Keratinocyte (primary cell): ENCODE measurements at regions not wholly inside any gene's neighbourhood (a gene's known extent, or its start where the extent isn't known, plus 50 kb on each side); places are given as distances from the start of the nearest gene placed in this dataset.

Source experiments
- DNase-seq: peaks from one replicate; pipeline ENCODE4 v3.0.0-alpha.2; 2011; ENCODE audit warnings: low read depth, missing footprints, low spot score
- FAIRE-seq: peaks from 2 replicates; lab custom pipeline; 2011; peaks lifted over from hg19 to GRCh38; lab: Jason Lieb, UNC
- H2AFZ ChIP-seq: 2 replicates; pipeline ENCODE4 v1.6.0; 2012; ENCODE audit warnings: low read length, control low read depth, inconsistent platforms; ENCODE audit not compliant: control insufficient read depth
- H3K27ac ChIP-seq: 2 replicates; pipeline ENCODE4 v1.5.1; 2011; ENCODE audit warnings: low read length; ENCODE audit not compliant: control insufficient read depth, insufficient read depth
- H3K27me3 ChIP-seq: 3 replicates; pipeline ENCODE4 v1.6.0; 2011; ENCODE audit warnings: low read length; ENCODE audit not compliant: control insufficient read depth, insufficient read depth; ENCODE audit errors: extremely low read depth
- H3K36me3 ChIP-seq, 2 experiments: 2 replicates in 1 of 2; 3 replicates in 1 of 2; pipeline ENCODE4 v1.5.1; 2011; ENCODE audit warnings: low read length in 2 of 2, mild to moderate bottlenecking in 1 of 2; ENCODE audit not compliant: control insufficient read depth in 2 of 2, insufficient read depth in 2 of 2; ENCODE audit errors: extremely low read depth in 1 of 2
- H3K4me1 ChIP-seq: 3 replicates; pipeline ENCODE4 v1.5.1; 2011; ENCODE audit warnings: low read length; ENCODE audit not compliant: control insufficient read depth, insufficient read depth; ENCODE audit errors: extremely low read depth
- H3K4me2 ChIP-seq: 3 replicates; pipeline ENCODE4 v1.6.0; 2011; ENCODE audit warnings: low read depth, low read length; ENCODE audit not compliant: control insufficient read depth, insufficient read depth; ENCODE audit errors: extremely low read depth
- H3K4me3 ChIP-seq, 3 experiments: fragments of 200-600 bp in 1 of 3; sonication (generic) in 1 of 3; 2 replicates in 2 of 3; 3 replicates in 1 of 3; pipeline ENCODE4 v1.5.1; 2011 to 2016; ENCODE audit warnings: low read length in 3 of 3, mild to moderate bottlenecking in 3 of 3, control low read depth in 2 of 3, inconsistent platforms in 1 of 3, low read depth in 1 of 3, mixed read lengths in 1 of 3, mixed run types in 1 of 3, moderate library complexity in 1 of 3; ENCODE audit not compliant: control insufficient read depth in 2 of 3, insufficient read depth in 2 of 3; ENCODE audit errors: extremely low read depth in 1 of 3
- H3K79me2 ChIP-seq: 2 replicates; pipeline ENCODE4 v1.6.0; 2012; ENCODE audit warnings: low read length; ENCODE audit not compliant: control insufficient read depth, insufficient read depth
- H3K9ac ChIP-seq: 3 replicates; pipeline ENCODE4 v1.6.0; 2011; ENCODE audit warnings: low read length; ENCODE audit not compliant: control insufficient read depth, insufficient read depth; ENCODE audit errors: extremely low read depth
- H3K9me1 ChIP-seq: 3 replicates; pipeline ENCODE4 v1.6.0; 2011; ENCODE audit warnings: low read length; ENCODE audit not compliant: control insufficient read depth, insufficient read depth; ENCODE audit errors: extremely low read depth
- H3K9me3 ChIP-seq: 2 replicates; pipeline ENCODE4 v1.5.1; 2012; ENCODE audit warnings: low read depth, low read length; ENCODE audit not compliant: control insufficient read depth
- H4K20me1 ChIP-seq: 3 replicates; pipeline ENCODE4 v1.6.0; 2011; ENCODE audit warnings: low read length; ENCODE audit not compliant: control insufficient read depth, insufficient read depth; ENCODE audit errors: extremely low read depth
- CTCF ChIP-seq, 3 experiments: IDR thresholded peaks in 1 of 3; conservative IDR thresholded peaks in 1 of 3; optimal IDR thresholded peaks in 1 of 3; 2 replicates in 2 of 3; 3 replicates in 1 of 3; pipeline versions ENCODE3 to v1.5.1; 2011; ENCODE audit warnings: low read length in 3 of 3, mild to moderate bottlenecking in 3 of 3, moderate library complexity in 2 of 3, control low read depth in 1 of 3, inconsistent platforms in 1 of 3; ENCODE audit not compliant: insufficient read depth in 2 of 3; ENCODE audit errors: extremely low read depth in 1 of 3
- EZH2 ChIP-seq: IDR thresholded peaks from one replicate; pipeline ENCODE4 v1.6.1; 2012; ENCODE audit warnings: inconsistent platforms, mild to moderate bottlenecking, low read length, moderate library complexity
- dilution Hi-C: fragments of 300-500 bp; cut with MboI; formaldehyde crosslinking; loops from one replicate; pipeline ENCODE4 v1.7.0; 2020; ENCODE audit warnings: low sequenced_read_pairs; ENCODE audit not compliant: extremely low pct_ligation_motif_present

- DNase-seq = no peak
- H3K9me1 ChIP-seq = no peaks in the 10 kb centered on the region
- TF ChIP-seq CTCF (optimal IDR thresholded peaks at IDR 0.05 in 1 of 3, IDR thresholded peaks at IDR 0.05 in 1 of 3, conservative IDR thresholded peaks at IDR 0.05 in 1 of 3; ENCODE audit: extremely low read depth in 1 of 3, insufficient read depth in 2 of 3, low read length in 3 of 3) (no peak), EZH2 (no peak)
- H3K79me2 ChIP-seq = no peaks in the 10 kb centered on the region
- H3K4me2 ChIP-seq = no peak overlapping the region
- H3K36me3 ChIP-seq = no peaks in the 10 kb centered on the region
- H3K4me3 ChIP-seq = no peak overlapping the region
- FAIRE-seq = no peak
- H3K9me3 ChIP-seq = no peaks in the 10 kb centered on the region
- no peak overlapping the region for H2AFZ ChIP-seq
- no peak overlapping the region for H3K9ac ChIP-seq
- H3K4me1 ChIP-seq = peaks cover 7% of the 10 kb centered on the region
- H4K20me1 ChIP-seq = no peaks in the 10 kb centered on the region
- dilution Hi-C loops = no loop called here
- peaks cover 2% of the 10 kb centered on the region for H3K27me3 ChIP-seq
- H3K27ac ChIP-seq = no peak overlapping the region
Observed at GRCh38 chr5:141785711-141786110, 92.5 kb downstream of the PCDH1 start.

GRCh38 chr5:141785135-141785534 lies 93.1 kb downstream of the PCDH1 start:
- no peak overlapping the region for H3K27ac ChIP-seq
- peaks cover 2% of the 10 kb centered on the region for H3K27me3 ChIP-seq
- no peaks in the 10 kb centered on the region for H4K20me1 ChIP-seq
- H3K4me1 ChIP-seq = peaks cover 7% of the 10 kb centered on the region
- H3K9ac ChIP-seq = no peak overlapping the region
- TF ChIP-seq EZH2 = no peak
- TF ChIP-seq CTCF (optimal IDR thresholded peaks at IDR 0.05 in 1 of 3, IDR thresholded peaks at IDR 0.05 in 1 of 3, conservative IDR thresholded peaks at IDR 0.05 in 1 of 3; ENCODE audit: extremely low read depth in 1 of 3, insufficient read depth in 2 of 3, low read length in 3 of 3) = no peak
- no peaks in the 10 kb centered on the region for H3K9me1 ChIP-seq
- no peaks in the 10 kb centered on the region for H3K9me3 ChIP-seq
- FAIRE-seq = no peak
- no peak for DNase-seq
- dilution Hi-C loops = no loop called here
- no peak overlapping the region for H3K4me3 ChIP-seq
- no peaks in the 10 kb centered on the region for H3K36me3 ChIP-seq
- no peak overlapping the region for H2AFZ ChIP-seq
- H3K79me2 ChIP-seq = no peaks in the 10 kb centered on the region
- H3K4me2 ChIP-seq = no peak overlapping the region
